Gastroesophageal sphincter (tissue), 3 donors: ENCODE measurements at regions not wholly inside any gene's neighbourhood (a gene's known extent, or its start where the extent isn't known, plus 50 kb on each side); places are given as distances from the start of the nearest gene placed in this dataset.

Experiments used
- EP300 ChIP-seq: sonication (generic); formaldehyde crosslinking; IDR thresholded peaks from one replicate; pipeline ENCODE4 v1.6.1; 2017; ENCODE audit warnings: antibody characterized with exemption, mild to moderate bottlenecking
- POLR2A ChIP-seq, 2 donors: fragments of 450-650 bp; IDR thresholded peaks; one replicate each; pipeline ENCODE4 v1.6.1; 2017; ENCODE audit warnings: antibody characterized with exemption in 2 of 2, mild to moderate bottlenecking in 2 of 2, moderate library complexity in 1 of 2
- TF ChIP-seq, protein P1 (sequence below), 4 experiments: fragments of 200-600 bp in 2 of 4; fragments of 450-650 bp in 2 of 4; sonication (generic) in 1 of 4; IDR thresholded peaks; one replicate each; pipeline ENCODE4 v1.5.1; 2017 to 2019; ENCODE audit warnings: antibody characterized with exemption in 4 of 4, mild to moderate bottlenecking in 2 of 4, moderate library complexity in 2 of 4

GRCh38 chr7:46714904-46715303 is 793.8 kb upstream of the IGFBP3 start:
- TF ChIP-seq, protein P1, sequence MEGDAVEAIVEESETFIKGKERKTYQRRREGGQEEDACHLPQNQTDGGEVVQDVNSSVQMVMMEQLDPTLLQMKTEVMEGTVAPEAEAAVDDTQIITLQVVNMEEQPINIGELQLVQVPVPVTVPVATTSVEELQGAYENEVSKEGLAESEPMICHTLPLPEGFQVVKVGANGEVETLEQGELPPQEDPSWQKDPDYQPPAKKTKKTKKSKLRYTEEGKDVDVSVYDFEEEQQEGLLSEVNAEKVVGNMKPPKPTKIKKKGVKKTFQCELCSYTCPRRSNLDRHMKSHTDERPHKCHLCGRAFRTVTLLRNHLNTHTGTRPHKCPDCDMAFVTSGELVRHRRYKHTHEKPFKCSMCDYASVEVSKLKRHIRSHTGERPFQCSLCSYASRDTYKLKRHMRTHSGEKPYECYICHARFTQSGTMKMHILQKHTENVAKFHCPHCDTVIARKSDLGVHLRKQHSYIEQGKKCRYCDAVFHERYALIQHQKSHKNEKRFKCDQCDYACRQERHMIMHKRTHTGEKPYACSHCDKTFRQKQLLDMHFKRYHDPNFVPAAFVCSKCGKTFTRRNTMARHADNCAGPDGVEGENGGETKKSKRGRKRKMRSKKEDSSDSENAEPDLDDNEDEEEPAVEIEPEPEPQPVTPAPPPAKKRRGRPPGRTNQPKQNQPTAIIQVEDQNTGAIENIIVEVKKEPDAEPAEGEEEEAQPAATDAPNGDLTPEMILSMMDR (IDR thresholded peaks at IDR 0.05) = no peak
- TF ChIP-seq POLR2A (IDR thresholded peaks at IDR 0.05) (no peak), EP300 (no peak)
